GM12891 (cell line): ENCODE measurements at regions not wholly inside any gene's neighbourhood (a gene's known extent, or its start where the extent isn't known, plus 50 kb on each side); places are given as distances from the start of the nearest gene placed in this dataset.

Experiments used
- DNase-seq: peaks from one replicate; pipeline ENCODE4 v3.0.0; 2011; ENCODE audit warnings: low spot score; ENCODE audit not compliant: insufficient read length
- FAIRE-seq: peaks from 2 replicates; lab custom pipeline; 2011; peaks lifted over from hg19 to GRCh38; lab: Jason Lieb, UNC
- PAX5 ChIP-seq: IDR thresholded peaks from 2 replicates; pipeline ENCODE4 v1.6.1; 2011; ENCODE audit warnings: low read length, moderate library complexity, mild to moderate bottlenecking; ENCODE audit not compliant: insufficient read depth, severe bottlenecking
- POLR2A ChIP-seq: IDR thresholded peaks from 2 replicates; pipeline ENCODE4 v1.6.1; 2011; ENCODE audit warnings: low read depth, low read length, control low read depth
- POLR2AphosphoS5 ChIP-seq: IDR thresholded peaks from 2 replicates; pipeline ENCODE4 v1.6.1; 2011; ENCODE audit warnings: low read depth, low read length, control low read depth
- POU2F2 ChIP-seq: IDR thresholded peaks from 2 replicates; pipeline ENCODE4 v1.6.1; 2011; ENCODE audit warnings: low read depth, mild to moderate bottlenecking, control low read depth, low read length, moderate library complexity
- SPI1 ChIP-seq: IDR thresholded peaks from 2 replicates; pipeline ENCODE4 v1.6.1; 2011; ENCODE audit warnings: low read depth, low read length, control low read depth
- TAF1 ChIP-seq: IDR thresholded peaks from 2 replicates; pipeline ENCODE4 v1.6.1; 2011; ENCODE audit warnings: low read depth, low read length, control low read depth

- TF ChIP-seq TAF1 (no peak), SPI1 (no peak), PAX5 (no peak), POLR2AphosphoS5 (no peak), POU2F2 (no peak), POLR2A (no peak)
- FAIRE-seq (no peak), DNase-seq (no peak)
Observed at GRCh38 chr18:28890791-28891190, 713.9 kb upstream of the CDH2 start.

- FAIRE-seq (no peak), DNase-seq (no peak)
- TF ChIP-seq POLR2A = no peak
- no peak for TF ChIP-seq TAF1
- no peak for TF ChIP-seq SPI1
- TF ChIP-seq POLR2AphosphoS5 = no peak
- no peak for TF ChIP-seq POU2F2
- TF ChIP-seq PAX5 = no peak
Observed at GRCh38 chr18:28884304-28884703, 707.4 kb upstream of the CDH2 start.

GRCh38 chr18:28880856-28881255 lies 703.9 kb upstream of the CDH2 start:
- no peak for DNase-seq
- no peak for FAIRE-seq
- TF ChIP-seq PAX5 (no peak), TAF1 (no peak), POLR2AphosphoS5 (no peak), SPI1 (no peak), POLR2A (no peak), POU2F2 (no peak)

- no peak for FAIRE-seq
- DNase-seq = no peak
- TF ChIP-seq POLR2AphosphoS5 (no peak), TAF1 (no peak), POLR2A (no peak), PAX5 (no peak), POU2F2 (no peak), SPI1 (no peak)
Observed at GRCh38 chr18:28875059-28875458, 698.1 kb upstream of the CDH2 start.

- FAIRE-seq (no peak), DNase-seq (no peak)
- TF ChIP-seq PAX5 = no peak
- TF ChIP-seq TAF1 = no peak
- TF ChIP-seq POLR2A = no peak
Observed at GRCh38 chr18:28863396-28863795, 686.5 kb upstream of the CDH2 start.

- FAIRE-seq = no peak
- DNase-seq = no peak
- no peak for TF ChIP-seq SPI1
- TF ChIP-seq POLR2AphosphoS5 = no peak
- no peak for TF ChIP-seq TAF1
- no peak for TF ChIP-seq POLR2A
- TF ChIP-seq POU2F2 = no peak
- TF ChIP-seq PAX5 = no peak
Observed at GRCh38 chr18:28858248-28858647, 681.3 kb upstream of the CDH2 start.

GRCh38 chr18:28855989-28856388 lies 679.1 kb upstream of the CDH2 start:
- DNase-seq (no peak), FAIRE-seq (no peak)
- TF ChIP-seq SPI1 = no peak

GRCh38 chr18:28855524-28855923 lies 678.6 kb upstream of the CDH2 start:
- no peak for TF ChIP-seq SPI1
- no peak for TF ChIP-seq TAF1
- no peak for TF ChIP-seq POLR2AphosphoS5
- no peak for TF ChIP-seq PAX5
- TF ChIP-seq POU2F2 = no peak
- no peak for TF ChIP-seq POLR2A
- no peak for FAIRE-seq
- DNase-seq = no peak

- DNase-seq (no peak), FAIRE-seq (no peak)
- TF ChIP-seq POU2F2 (no peak), POLR2AphosphoS5 (no peak), POLR2A (no peak), TAF1 (no peak), PAX5 (no peak), SPI1 (no peak)
Observed at GRCh38 chr18:28854964-28855363, 678.0 kb upstream of the CDH2 start.

- DNase-seq (no peak), FAIRE-seq (no peak)
- TF ChIP-seq POU2F2 (no peak), PAX5 (no peak), POLR2AphosphoS5 (no peak), POLR2A (no peak), SPI1 (no peak), TAF1 (no peak)
Observed at GRCh38 chr18:28846958-28847357, 670.0 kb upstream of the CDH2 start.

- no peak for DNase-seq
- no peak for TF ChIP-seq POLR2A
- TF ChIP-seq PAX5 = no peak
- TF ChIP-seq SPI1 = no peak
- TF ChIP-seq POLR2AphosphoS5 = no peak
- TF ChIP-seq TAF1 = no peak
- TF ChIP-seq POU2F2 = no peak
- no peak for FAIRE-seq
Observed at GRCh38 chr18:28837100-28837499, 660.2 kb upstream of the CDH2 start.
